ENCODE measurements at regions not wholly inside any gene's neighbourhood (a gene's known extent, or its start where the extent isn't known, plus 50 kb on each side); places are given as distances from the start of the nearest gene placed in this dataset.
"Not testable (repeated sequence)": the region's sequence is repeated elsewhere in the genome, so short reads cannot be mapped to it uniquely, and the experiment has no call there.

DNA sequence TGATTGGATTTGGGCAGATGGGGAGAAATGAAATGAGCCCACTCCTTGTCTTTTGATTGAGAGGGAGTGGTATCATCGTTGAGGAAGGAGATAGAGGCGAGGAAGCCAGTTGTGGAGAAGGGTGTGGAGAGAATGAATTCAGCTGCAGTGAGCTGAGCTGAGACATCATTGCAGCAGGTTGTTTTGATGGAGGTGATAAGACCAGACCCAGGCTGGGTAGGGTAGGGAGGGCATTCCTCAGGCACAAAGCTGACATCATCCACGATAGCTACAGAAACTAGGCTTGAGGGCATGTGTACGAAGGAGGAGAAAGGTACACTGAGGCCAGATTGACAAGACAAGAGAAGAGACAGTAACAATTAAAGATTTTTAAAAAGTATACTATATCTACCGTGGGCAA is 1500.9 kb upstream of the SLC10A2 start:
- DNase-seq (ENCODE audit: low read depth), result no peak

DNA sequence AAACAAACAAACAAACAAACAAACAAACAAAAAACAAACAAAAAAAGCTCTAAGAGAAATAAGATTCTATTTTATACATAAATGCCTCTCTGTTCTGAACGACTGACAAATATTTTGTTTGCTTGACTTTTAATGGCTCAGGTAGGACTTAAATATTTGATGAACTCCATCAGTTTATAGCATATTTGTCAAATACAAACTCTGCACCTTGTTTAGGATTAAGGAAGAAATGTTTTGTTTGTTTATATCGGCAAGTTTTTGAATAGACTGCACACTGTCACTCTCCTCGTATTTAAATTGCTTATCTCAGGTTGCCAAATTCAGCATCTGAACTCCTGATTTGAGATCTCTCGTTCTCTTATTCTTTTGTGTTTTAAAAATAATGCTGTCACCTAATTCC is 1499.7 kb upstream of the SLC10A2 start:
- no peak for DNase-seq (ENCODE audit: low read depth)

DNA sequence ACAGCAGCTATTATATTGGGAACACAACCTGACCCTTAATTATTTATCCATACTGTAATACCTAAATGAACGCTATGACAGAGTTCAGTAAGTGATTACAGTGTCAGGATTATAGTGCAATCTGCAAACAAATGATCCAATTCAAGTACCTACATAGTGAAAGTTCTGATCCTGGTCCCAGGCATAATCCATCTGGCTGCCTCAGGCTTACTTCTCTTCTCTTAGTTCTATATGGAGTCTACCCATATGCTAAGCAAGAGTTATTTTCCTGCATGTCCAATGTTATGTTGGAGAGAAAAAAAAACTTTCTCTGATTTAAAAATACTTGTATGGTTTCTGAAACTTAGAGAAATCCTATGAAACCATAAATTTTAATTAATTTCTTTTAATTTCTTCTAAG is 1487.7 kb upstream of the SLC10A2 start:
- no peak for DNase-seq (ENCODE audit: low read depth)

DNA sequence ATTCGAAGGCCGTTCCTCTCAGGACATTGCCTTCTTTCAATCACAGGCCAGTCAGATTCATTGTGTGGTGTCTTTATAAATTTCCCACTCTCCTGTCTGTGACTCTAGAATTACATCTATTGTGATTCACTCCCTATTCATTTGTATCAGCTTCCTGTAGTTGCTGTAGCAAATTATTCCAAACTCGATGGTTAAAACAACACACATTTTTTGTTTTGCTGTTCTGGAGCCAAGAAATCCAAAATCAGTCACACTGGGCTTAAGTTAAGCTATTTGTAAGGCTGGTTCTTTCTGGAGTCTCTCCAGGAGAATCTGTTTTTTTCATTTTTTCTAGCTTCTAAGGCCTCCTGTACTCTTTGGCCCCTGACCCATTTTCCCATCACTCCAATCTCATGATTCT is 1487.0 kb upstream of the SLC10A2 start:
- no peak for DNase-seq (ENCODE audit: low read depth)

DNA sequence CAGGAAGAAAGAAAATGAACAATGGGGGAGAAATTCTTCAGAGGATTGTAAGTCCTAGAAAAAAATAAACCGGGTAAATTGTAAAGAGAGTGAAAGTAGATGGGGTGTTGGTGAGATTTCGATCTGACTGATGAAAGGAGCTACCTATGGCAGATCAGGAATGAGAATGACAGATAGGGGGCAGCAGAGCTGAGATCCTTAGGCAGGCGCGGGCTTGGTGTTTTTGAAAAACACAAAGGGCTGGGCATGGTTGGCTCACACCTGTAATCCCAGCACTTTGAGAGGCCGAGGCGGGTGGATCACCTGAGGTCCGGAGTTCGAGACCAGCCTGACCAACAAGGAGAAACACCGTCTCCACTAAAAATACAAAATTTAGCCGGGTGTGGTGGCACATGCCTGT is 1468.6 kb upstream of the SLC10A2 start:
- DNase-seq (ENCODE audit: low read depth), result no peak

DNA sequence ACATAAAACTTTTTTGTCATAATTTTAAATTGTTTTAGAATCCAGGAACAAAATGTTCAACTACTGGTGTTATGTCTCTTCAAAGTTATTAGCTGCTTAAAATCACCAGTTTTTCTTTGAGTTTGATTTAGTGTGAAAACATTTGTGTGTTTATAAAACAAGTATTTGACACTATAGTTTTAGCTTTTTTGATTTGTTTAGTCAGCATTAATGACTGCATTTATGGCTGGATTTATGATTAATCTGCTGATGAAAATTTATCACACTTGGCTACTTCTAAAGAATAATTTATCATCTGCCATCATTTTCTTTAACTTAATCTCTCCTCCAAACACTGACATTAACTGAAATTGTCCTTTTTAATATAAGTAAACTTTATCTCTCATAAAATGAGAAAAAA is 1465.9 kb upstream of the SLC10A2 start:
- DNase-seq (ENCODE audit: low read depth), result no peak

DNA sequence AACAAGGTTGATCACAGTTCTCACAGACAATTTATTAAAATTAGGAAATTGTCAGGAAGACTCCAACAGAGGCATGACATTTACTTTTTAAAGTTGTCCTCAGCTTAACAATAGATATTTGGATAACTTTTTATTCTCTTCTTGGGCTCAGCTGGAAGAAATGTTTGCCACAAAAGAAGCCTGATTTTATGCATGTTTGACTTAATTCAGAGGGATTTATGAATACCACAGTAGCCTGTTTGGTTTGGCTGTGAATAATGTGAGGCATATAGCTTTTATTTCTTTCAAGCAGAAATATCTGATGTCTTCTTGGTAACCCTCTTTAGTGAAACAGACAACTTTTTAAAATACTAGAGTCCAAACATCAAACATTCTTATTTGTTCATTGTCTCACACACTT is 1464.5 kb upstream of the SLC10A2 start:
- no peak for DNase-seq (ENCODE audit: low read depth)

DNA sequence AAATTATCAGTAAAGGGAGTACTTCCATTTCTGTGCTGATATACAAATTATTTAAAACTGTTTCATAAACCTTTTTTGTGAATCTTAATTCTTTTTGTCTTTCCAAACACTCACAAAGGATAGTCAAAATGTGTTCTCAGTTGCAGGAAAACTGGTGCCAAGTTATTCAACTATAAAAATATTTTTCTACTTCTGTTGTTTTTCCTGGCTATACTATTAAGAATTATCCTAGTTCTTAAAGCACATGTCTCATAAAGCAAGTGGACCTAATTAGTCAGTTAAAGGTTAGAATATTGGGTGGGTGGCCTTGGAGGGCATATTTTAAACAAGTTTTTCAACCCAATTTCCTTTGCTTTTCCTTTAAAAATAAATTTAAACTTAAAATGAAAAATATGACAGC is 1460.3 kb upstream of the SLC10A2 start:
- DNase-seq (ENCODE audit: low read depth), result no peak

DNA sequence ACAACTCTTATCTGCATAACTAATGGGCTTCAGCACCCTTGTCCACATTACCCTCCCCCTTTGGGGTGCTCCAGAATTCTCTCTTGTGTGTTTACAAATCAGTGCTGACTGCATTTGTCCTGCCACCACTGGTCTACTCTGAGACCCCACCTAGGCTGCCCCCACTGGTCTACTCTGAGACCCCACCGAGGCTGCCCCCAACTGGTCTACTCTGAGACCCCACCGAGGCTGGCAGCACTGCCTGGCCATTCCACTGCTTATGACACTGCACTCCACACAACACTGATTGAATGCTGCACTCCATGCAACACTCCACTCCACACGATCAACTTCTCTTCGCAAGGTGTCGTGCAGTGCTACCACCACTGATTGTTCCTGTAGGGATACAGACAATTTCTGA is 1459.2 kb upstream of the SLC10A2 start:
- no peak for DNase-seq (ENCODE audit: low read depth)

DNA sequence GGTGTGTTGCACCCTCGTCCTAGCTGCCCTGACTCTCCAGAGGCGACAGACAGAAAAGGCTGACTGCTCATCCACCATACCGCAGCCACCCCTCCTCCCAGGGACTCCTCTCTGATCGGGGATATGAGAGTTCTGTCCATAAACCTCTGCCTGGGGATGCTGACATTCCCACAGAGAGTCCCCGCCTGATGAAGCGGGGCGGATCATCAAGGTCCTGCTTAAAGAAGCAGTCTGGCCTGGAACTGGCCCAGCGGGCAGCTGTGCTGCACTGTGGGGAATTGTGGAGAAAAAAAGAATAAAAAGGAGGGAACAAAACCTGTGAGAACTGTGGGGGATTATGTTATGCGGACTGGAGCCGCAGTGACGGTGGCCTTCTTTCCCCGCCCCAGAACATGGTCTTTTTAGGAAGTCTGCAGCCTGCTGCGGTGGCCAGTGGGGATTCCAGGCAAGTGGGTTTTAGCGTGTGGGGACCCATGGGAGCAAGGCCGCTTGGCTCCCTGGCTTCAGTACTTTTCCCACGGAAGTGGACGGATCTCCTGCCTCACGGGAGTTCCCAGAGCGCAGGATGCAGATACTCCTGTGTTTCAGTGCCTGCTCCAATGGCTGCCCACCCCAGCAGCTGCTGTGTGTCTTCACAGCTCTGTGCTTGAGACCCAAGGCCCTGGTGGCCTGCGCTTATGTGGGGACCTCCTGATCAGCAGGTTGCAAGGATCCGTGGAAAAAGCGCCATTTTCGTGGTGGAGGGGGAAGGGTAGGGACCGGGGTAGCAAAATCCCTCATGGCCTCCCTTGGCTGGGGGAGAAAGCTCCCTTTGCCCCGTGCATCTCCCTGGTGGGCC is 1456.2 kb upstream of the SLC10A2 start:
- DNase-seq (ENCODE audit: low read depth), result no peak

DNA sequence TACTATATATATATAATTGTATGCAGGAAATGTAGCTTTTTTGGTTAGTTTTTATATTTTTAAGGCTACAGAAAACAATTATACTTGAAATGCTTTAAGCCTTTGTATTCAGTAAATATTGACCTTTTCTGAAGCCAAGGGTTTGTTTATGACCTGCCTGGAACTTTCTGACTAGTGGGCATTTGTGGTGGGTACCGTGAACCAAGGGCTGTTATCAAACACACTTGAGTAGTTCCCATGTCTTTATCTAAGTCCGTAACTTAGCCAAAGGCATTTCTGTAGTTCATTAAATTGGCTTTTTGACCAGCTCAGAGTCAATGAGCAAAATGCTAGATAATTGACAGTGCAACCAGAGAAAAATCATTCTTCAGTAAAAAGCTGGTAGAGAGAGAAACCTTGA is 1444.2 kb upstream of the SLC10A2 start:
- no peak for DNase-seq (ENCODE audit: low read depth)

DNA sequence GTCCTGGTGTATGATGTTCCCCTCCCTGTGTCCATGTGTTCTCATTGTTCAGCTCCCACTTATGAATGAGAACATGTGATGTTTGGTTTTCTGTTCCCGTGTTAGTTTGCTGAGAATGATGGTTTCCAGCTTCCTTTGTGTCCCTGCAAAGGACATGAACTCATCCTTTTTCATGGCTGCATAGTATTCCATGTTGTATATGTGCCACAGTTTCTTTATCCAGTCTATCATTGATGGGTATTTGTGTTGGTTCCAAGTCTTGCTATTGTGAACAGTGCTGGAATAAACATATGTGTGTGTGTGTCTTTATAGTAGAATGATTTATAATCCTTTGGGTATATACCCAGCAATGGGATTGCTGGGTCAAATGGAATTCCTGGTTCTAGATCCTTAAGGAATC is 1427.3 kb upstream of the SLC10A2 start:
- not testable (repeated sequence) for DNase-seq (ENCODE audit: low read depth)

DNA sequence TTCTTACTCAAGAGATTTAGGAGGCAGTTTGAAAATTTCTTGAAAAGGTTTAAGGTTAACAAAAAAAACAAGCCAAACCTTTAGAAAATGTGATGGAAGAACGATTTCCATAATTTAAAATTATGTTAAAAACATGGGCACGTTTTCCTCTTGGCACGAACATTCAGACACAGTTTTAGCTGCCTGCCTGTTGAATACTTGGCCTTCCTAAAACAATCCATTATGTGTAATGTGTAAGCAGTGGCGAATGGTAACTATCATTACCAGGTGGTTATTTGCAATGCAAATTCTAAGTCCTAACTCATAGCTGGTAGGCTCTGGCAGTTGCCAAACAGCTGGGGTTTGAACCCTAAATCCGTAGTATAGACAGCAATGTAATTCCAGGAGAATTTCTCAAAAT is 1425.7 kb upstream of the SLC10A2 start:
- no peak for DNase-seq (ENCODE audit: low read depth)

DNA sequence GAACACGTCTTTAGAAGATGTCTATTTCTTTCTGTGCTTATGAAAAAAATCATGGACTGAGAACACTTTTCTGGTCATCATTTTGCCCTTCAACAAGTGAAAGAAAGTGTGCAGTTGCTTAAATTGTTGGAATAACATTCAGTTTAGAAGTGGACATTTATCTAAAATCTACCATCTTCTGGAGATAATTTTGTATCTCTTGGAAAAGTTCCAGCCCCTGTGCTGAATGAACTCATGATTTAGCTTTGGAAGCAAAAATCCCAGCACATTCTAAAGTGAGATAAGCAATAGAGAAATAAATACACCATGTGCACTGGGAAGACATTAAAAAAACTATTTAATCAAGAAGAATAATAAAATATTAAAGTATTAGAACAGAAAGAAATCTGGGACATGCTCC is 1420.8 kb upstream of the SLC10A2 start:
- no peak for DNase-seq (ENCODE audit: low read depth)

DNA sequence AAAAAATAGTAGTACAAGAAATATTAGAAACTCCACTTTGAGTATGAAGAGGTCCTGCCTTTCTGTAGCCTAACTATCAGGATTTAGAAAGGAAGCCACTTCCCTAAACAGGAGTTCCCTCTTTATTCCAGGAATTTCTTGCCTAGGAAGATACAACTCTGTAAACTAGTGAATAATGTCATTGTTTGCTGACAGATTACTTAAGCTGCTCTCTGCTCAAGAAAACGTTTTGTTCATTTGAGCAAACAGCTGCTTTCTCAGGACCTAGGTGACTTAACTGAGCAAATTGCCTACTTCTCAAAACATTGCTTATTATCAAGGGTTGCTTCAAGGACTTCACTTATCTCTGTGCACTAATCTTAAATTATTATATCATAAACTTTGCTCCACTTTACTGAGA is 1419.4 kb upstream of the SLC10A2 start:
- no peak for DNase-seq (ENCODE audit: low read depth)

DNA sequence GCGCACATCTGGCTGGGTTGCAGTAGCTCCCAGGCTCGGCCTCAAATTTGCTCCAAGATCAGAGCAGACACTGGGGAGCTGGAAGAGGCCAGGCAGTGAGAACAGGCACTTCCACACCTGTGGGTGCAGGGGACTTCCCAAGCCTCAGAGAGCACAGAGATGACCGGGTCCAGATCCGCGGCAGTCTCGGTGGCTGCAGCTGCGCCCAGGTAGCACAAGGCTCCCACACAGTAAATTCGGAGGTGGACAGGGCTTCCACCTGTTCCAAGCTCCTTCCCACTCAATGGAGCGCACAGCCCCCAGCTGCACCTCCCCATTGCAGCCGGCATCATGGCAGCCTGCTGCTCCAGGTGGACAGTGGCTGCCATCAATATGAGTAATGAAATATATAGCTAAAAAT is 1417.4 kb upstream of the SLC10A2 start:
- DNase-seq (ENCODE audit: low read depth), result no peak

DNA sequence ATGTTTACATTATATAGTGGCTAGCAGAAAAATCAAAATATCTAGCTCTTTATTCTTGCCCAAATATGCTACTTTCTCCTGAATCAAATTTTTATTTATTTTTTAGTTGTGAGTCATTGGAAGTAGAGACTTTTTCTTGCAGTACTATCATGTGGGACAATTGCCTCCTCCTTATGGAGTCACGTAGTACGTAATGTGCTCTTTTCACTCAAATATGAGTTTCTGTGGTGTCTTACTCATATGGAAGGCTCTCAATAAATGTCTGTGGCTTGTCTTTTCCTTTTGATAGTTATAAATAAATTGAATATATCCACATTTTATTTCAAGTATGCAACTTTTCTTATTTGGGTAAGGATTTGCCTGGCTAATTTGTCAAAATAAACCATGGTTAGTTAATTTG is 1411.0 kb upstream of the SLC10A2 start:
- no peak for DNase-seq (ENCODE audit: low read depth)

DNA sequence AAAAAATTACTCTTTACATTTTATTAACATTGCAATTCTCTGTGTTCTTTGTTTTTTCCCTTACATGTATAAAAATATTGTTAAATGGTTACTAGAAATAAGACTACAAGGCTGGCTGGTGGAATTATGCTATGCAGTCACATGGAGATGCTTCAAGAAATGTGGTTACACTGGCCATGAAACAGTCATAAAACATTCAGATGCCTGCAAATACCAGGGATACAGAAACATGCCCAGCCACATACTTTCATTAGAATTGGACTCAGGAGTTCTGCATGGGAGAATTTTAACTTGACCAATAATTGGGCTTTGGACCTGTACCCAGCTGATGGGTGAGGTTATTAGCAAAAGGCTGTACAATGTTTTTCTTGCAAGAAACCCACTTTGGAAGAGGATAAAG is 1407.7 kb upstream of the SLC10A2 start:
- no peak for DNase-seq (ENCODE audit: low read depth)

DNA sequence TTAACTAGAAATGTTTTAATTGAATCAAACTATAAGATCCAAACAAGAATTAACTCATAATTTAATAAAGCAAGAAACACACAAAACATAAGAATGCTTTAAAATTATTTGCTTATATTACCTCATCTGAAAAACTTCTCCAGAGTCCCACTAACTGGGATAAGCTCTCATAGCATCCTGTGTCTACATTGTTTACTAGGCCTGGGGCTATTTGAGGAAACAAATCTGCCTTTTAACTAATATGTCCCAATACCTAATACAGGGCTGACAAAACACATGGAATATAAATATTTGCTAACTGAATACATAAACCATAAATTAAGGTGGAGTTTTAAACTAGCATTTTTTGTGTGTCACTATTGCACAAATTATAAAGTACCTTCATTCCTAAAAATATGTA is 1399.8 kb upstream of the SLC10A2 start:
- no peak for DNase-seq (ENCODE audit: low read depth)

DNA sequence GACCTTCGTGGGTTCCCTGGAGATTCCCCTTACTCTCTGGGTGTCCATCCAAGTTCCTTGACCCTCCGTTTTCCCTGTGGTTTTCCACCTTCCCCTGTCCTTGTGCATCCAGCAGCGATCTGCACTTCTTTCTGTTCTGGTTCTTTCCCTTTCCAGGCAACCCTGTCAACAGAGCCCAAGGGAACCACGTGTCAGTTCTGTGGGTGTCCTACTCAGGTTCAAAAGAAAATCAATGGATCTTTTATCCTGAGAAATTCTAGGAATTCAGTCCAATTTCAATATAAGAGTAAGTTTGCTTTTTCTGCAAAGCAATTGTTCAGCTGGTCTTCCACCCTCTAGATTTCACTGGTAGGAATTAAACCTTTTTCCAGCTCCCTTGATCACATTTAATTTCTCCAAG is 1394.8 kb upstream of the SLC10A2 start:
- DNase-seq (ENCODE audit: low read depth), result no peak

DNA sequence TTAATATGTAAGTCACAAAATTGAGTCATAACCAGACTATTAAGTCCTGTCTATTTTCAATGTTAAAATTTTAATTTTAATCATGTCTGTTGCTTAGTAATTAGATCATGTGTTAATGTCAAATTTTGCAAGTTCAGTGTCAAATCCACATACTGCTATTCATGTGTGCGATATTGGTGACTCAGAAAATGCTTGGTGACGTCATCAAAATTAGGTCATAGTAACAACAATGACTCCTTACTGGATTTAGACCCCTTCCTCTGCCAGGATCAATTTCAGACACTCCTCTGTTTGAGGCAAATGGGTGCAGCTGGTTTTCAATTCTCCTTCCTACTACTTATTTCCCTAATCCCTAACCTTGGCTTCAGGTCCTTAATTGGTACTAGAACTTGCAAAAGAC is 1394.3 kb upstream of the SLC10A2 start:
- no peak for DNase-seq (ENCODE audit: low read depth)

DNA sequence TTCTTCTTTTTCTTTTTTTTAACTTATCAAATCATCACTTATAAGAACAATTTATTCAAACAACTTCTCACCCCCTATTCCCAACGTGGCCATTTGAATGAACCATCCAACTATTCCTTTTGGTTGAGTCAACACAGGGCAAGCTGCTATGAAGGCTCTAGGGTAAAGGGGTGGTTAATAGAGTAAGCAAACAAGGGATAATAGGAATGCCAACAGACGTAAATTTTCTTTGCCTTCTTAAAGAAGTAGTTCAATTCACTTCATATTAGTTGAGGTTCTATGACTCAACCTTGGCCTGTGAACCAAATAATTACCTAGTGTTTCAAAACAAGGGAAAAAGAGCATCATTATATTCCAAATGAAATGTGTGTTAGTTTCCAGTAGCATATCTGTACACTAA is 1383.8 kb upstream of the SLC10A2 start:
- no peak for DNase-seq (ENCODE audit: low read depth)

DNA sequence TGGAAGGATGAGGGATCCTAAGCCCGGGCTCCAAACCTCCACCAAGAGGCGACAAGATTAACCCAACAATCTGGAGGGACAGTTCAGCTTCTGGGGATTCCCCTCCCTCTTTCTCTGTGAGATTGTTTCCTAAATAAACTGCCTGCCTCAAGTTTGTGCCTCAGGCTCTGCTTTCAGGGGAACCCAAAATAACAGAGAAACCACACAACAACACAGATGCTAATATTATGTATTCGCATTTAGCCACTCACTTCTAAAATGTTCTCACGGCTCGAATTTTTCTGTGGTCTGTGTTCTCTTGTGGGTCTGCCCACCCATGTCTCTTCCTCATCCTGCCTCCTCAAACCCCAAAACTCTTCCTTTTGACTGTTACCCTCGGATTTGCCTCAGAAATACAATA is 1381.1 kb upstream of the SLC10A2 start:
- no peak for DNase-seq (ENCODE audit: low read depth)

DNA sequence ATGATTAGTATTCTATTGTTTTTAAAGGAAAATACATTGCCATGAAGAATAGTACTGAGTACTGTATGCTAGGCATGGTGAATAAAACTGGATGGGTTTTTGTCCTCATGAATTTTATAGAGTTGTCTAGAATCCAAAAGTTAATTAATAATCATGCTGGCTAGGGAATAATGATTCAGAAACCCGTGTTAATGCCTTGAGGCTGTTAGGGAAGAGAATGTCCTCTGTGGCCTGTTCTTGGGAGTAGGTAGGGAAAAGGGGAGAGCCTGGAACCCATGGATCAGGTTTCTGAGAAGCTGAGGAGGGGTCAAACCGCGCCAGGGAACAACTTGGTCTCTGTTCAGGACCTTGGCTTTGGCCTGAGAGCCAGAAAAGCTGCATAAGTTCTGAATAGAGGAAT is 1376.3 kb upstream of the SLC10A2 start:
- DNase-seq (ENCODE audit: low read depth), result no peak

DNA sequence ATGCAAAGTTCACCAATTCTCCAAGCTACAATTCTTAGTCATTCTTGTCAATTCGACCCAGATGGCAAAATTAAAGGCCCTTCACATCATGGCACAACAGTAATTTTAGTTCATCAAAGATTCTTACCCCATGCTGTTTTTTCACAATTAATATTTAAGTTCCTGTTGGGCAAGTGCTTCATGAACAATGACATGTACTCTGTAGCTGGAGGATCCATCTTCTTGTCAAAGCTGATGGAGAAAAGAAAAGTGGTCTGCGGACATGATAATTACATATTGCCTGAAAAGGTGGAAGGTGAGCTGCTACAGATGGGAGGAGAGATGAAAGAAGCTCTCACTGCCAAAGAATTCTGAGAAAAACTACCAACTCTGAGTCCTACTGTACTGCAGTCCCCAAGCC is 1370.3 kb upstream of the SLC10A2 start:
- DNase-seq (ENCODE audit: low read depth), result no peak
